ENCODE measurements at regions not wholly inside any gene's neighbourhood (a gene's known extent, or its start where the extent isn't known, plus 50 kb on each side); places are given as distances from the start of the nearest gene placed in this dataset.
"Not testable (repeated sequence)": the region's sequence is repeated elsewhere in the genome, so short reads cannot be mapped to it uniquely, and the experiment has no call there.

DNA sequence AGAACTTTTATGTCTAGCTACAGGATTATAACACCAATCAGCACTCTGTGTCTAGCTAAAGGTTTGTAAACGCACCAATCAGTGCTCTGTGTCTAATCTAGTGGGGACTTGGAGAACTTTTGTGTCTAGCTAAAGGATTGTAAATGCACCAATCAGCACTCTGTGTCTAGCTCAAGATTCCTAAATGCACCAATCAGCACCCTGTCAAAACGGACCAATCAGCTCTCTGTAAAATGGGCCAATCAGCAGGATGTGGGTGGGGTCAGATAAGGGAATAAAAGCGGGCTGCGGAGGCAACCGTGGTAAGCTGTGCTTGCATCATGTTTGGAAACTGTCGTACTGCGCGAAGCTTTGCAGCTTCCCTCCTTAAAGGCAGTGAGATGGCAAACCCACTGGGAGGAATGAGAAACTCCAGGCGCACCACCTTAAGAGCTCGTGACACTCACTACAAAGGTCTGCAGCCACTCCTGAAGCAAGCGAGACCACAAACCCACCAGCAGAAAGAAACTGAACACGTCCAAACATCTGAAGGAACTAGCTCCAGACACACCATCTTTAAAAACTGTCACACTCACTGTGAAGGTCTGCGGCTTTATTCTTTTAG is 112.1 kb upstream of the DUSP22 start:
- TF ChIP-seq YY1 (IDR thresholded peaks at IDR 0.05; ENCODE audit: low read depth); RXRA (IDR thresholded peaks at IDR 0.05; ENCODE audit: borderline replicate concordance, low read depth); EZH2phosphoT487 (IDR thresholded peaks at IDR 0.05; ENCODE audit: borderline replicate concordance, low read depth); RCOR1 (IDR thresholded peaks at IDR 0.05; ENCODE audit: low read length); POLR2AphosphoS5 (IDR thresholded peaks at IDR 0.05; ENCODE audit: low read depth, low read length); FOSL2 (IDR thresholded peaks at IDR 0.05; ENCODE audit: borderline replicate concordance, low read depth); MAX (IDR thresholded peaks at IDR 0.05; ENCODE audit: low read depth); RFX5 (IDR thresholded peaks at IDR 0.05; ENCODE audit: low read length); EP300 (IDR thresholded peaks at IDR 0.05; ENCODE audit: borderline replicate concordance in 1 of 2, low read depth in 1 of 2, low read length in 1 of 2); MEF2A (IDR thresholded peaks at IDR 0.05; ENCODE audit: borderline replicate concordance, low read depth); JUND (IDR thresholded peaks at IDR 0.05); SMC3 (IDR thresholded peaks at IDR 0.05; ENCODE audit: low read depth, low read length): not testable (repeated sequence)
- TF ChIP-seq, protein P1, sequence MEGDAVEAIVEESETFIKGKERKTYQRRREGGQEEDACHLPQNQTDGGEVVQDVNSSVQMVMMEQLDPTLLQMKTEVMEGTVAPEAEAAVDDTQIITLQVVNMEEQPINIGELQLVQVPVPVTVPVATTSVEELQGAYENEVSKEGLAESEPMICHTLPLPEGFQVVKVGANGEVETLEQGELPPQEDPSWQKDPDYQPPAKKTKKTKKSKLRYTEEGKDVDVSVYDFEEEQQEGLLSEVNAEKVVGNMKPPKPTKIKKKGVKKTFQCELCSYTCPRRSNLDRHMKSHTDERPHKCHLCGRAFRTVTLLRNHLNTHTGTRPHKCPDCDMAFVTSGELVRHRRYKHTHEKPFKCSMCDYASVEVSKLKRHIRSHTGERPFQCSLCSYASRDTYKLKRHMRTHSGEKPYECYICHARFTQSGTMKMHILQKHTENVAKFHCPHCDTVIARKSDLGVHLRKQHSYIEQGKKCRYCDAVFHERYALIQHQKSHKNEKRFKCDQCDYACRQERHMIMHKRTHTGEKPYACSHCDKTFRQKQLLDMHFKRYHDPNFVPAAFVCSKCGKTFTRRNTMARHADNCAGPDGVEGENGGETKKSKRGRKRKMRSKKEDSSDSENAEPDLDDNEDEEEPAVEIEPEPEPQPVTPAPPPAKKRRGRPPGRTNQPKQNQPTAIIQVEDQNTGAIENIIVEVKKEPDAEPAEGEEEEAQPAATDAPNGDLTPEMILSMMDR (IDR thresholded peaks at IDR 0.05), result not testable (repeated sequence)

All from SK-N-SH (cell line).